GM21367 (cell line): ENCODE measurements at regions not wholly inside any gene's neighbourhood (a gene's known extent, or its start where the extent isn't known, plus 50 kb on each side); places are given as distances from the start of the nearest gene placed in this dataset.
"Not testable (repeated sequence)": the region's sequence is repeated elsewhere in the genome, so short reads cannot be mapped to it uniquely, and the experiment has no call there.

ENCODE experiments used
- ATAC-seq: cut with Tn5 transposase; IDR thresholded peaks from one replicate; pipeline ENCODE4 v1.9.1; 2021; ENCODE audit not compliant: unreplicated experiment

DNA sequence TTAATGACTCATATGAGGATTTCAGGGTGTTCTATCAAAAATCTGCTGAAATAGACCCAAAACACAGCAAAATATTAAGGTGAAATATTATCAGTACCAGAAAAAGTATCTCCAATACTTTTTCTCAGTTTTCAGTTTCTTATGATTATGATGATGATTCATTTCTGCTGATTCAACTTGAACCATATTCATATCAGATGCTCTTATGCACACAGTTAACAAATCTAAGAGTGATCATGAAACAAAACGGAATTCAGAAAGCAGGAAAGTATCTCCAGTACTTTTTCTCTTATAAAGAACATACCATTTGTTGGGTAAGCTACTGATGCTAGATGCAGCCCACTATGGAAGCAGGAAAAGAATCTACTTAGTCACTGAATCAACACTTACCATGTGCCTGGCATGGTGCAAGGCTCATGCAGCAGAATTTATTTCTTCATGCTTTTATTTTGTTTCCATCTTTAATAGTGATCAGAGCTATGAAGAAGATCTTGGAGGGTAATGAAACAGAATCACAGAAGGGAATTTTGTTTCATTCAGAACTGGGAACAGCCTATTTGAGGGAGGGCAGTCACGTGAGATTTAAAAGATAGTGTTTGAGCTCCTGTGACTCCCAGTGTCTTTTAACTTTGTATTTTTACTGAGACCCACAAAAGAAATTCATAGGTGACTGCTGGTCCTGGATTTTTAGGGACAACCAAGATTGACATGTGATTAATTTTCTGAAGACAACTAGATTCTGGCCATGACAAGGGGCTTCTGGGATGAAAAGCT lies 480.6 kb downstream of the SETD4 start:
- no peak for ATAC-seq

DNA sequence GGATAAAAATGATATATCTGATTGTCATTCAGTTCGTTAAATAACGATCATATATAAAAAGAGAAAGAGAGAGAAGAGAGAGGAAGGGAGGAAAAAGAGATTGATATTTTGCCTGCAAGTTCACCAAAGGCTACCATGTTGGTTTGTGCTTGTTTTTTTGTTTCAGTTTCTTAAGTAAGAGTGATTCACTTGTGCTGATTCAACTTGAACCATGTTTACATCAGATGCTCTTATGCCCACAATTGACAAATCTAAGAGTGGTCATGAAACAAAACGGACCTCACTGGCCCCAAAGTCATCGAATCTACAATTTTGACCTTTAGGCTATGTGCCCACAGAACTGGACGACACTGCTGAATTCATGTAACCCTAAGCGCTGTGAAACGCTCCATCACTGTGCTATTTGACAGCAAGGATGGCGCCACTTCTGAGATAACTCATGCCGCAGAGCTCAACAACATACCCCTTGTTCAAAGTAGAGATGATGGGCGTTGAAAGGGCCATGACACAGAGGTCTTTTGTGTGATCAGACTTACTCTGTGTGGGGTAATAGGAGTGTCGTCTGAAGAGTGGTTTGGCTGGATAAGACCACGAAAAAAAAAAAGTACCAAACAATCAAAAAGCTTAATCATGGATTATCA lies 481.4 kb downstream of the SETD4 start:
- ATAC-seq = no peak

DNA sequence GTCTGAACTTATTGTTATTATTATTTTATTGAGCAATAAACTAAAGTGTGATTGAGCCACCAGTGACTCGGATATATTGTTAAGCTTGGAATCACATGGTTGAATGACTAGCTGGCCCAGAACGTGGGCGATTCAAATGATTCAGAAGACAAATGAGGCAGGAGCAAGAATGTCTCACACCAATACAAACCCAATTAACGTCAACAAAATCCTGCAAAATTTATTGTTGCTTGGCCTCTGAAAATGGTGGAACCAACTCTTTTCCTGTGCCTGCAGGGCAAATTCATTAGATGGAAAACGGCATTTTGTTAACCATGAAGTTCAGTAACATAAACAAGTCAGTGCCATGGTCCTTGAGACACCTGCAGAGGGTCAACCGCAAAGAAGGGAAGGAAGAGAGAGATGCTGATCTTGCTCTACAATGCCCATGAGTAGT lies 482.0 kb downstream of the SETD4 start:
- ATAC-seq = no peak

DNA sequence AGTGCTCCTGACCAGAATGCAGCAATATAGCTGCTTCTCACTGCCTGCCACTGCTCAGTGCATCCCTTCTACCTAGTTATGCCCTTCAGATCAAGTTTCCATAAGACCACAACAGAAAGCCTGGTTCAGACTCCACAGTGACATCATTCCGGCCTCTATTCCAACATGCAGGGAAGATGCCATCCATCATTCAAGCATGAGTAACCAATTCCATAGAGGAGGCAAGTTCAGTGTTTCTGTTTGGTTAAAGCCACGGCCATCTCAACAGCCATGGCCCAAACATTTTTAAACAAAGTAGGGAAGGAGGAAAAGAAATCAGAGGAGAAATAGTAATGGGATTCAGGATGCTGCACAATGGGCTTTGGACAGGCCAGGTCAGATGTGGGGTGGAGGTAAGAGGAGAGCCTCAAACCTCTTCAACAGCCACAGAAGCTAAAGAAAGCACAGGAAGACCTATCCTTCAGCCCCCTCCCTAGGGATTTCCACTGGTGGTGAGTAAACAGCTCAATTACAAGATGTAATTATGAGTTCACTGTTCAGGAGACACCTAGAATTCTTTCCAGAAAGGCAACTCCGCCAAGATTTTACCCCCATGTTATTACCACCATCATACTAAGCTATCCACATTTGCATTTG lies 484.9 kb downstream of the SETD4 start:
- no peak for ATAC-seq

DNA sequence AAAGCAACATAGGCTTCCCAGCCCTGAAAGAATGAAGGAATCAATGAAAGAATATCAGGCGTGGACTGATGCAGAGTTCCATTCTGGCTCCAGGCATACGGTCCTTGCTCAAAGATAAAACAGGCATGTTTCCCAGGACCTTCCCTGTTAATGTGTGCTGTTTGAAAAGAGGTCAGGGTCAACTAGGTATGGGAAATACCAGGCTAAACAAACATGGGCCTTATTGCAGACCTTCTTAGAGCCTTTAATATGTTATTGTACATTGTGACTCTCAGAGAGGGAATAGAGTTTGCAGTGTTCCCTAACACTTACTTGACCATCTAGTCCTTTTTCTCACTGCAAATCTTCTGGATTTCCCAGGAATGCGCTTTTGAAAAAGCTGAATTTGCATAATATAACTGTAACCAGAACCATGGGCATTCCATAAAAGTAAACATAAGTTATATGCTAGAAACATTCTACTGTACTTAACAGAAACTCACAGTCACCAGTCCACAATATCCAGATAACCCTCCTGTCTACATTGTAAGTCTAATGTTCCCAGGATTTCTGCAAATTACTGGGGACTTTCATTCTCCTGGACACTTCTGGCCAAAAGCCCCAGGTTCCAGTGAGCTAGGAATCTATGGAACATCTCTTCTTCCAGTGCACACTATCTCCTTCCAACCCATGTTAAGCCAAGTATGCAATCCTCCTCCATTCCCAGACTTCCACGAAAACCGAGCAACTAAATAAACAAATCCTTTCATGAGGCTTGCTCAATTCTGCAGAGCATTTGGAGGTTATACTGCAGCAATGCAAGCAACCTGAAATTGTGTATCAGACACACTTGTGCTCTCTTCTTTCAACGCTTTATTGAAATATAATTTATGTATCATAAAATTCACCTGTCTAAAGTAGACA lies 486.6 kb downstream of the SETD4 start:
- no peak for ATAC-seq

DNA sequence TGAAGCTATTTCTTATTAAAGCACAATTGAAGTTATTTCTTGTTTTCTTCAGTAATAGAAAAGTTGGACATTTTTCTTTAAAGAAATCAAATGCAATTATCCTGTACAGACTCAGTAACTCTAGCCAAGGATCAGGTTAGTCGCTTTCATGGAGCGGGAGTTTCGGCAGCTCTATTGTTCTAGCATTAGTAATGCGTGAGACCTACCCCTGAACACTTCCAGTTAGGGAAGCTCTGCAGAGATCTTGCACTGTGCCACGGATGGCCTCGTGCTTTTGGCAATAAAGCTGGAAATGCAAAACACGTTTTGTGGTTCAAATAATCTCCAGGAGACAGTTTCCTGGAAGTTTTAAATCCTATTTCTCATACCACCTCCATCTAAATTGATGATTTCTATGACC lies 488.4 kb downstream of the SETD4 start:
- ATAC-seq = no peak

DNA sequence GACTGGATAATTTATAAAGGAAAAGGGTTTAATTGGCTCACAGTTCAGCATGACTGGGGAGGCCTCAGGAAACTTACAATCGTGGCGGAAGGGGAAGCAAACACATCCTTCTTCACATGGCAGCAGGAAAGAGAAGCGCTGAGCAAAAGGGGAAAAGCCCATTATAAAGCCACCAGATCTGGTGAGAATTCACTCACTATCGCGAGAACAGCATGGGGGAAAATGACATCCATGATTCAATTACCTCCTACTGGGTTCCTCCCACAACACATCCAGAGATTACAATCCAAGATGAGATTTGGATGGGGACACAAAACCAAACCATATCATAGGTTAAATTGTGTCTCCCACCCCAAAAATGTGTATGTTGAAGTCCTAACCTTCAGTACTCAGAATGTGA lies 491.7 kb downstream of the SETD4 start:
- no peak for ATAC-seq

DNA sequence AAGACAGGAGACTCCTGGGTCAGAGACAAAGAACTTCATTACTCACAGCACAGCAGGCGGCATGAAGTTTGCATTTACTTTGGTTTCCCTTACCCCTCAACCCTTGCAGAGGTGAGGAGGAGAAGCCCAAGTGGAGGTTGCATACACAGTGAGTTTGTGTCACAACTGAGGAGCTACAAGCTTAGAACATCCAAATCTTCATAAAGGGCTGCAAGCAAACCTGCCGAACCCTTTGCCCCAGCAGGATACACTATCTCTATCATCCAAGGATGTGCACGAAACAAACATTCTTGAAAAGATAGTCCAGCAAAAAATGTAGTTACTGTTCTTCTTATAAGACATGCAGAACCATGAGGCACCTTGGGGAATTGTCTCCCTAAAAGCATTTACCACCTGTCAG lies 493.5 kb downstream of the SETD4 start:
- ATAC-seq = no peak

DNA sequence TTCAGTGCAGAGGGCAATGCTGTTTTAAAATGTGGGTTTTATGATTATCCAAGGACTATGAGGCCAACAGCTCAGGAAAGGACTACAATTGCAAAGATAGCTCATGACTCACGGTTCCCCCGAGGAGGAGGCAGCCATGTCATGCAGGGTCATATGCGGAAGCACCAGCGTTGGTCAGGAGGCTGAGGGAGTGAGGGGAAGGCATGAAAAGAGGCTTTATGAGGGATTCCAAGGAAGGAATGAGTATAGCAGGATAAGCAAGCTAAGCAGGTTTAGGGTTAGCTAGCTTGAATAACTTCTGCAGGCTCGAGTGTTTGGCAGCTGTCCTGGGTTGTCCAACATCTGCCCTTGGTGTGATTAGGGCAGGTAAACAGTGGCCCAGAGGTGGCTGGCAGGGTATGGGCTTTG lies 495.1 kb downstream of the SETD4 start:
- no peak for ATAC-seq

DNA sequence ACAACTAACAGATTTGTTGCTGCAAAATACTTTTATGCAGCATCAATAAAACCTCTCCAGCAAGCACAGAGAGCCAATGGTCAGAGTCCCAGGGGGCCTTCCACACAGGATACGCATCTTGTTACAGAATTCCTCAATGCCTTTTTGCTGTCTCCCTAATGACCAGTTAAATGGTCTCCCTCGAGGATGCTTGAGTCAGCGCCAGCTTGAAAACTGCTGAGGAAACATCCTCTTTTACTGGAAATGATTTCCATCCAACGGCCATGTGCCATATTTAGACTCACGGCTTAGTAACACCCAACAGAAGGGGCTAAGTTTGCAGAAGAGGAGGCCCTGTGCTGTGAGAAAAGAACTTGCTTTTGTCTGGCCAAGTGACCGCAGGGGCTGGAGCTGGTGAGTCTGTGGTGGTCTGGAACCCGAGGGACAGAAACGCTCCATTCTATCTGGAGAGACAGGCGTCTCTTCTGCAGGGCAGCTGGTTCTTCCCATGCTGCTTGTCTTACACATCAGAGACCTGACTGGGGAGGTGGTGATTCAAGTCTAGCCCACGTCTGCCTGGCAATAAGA lies 496.4 kb downstream of the SETD4 start:
- no peak for ATAC-seq

DNA sequence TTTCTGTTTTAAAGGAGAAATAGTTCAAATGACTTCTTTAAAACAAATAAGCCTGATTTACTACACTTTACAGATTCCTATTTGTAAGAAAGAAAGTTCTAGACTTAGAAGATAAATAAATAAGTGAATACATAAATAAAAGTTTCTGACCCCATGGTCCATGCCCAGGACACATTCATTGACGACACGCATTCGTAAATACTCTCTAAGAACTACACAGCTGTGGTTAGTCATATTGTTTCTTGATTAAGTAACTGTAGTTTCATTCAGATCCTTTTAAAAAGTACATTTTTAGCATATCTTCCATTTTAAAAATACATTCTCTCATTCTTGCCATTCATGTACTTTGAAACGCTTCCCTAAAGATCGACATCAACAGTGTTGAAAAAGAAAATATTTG lies 497.4 kb downstream of the SETD4 start:
- ATAC-seq = no peak

DNA sequence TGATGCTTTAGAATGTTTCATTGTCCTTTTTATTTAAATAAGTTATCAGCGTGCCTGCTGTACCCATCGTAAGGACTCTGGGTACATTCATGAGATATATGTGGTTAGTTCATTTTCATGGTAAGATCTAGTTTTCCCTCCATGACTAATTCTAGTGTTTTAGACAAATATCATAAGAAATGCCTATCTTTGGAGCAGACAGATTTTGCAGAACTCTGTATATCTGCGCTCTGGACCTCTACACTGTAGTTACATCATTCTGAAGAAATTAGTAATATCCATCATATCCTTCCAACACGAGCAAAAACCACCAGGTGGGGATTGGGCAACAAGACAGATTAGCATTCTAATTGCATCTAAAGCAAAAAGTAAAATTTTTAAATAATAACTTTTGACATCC lies 499.2 kb downstream of the SETD4 start:
- no peak for ATAC-seq

DNA sequence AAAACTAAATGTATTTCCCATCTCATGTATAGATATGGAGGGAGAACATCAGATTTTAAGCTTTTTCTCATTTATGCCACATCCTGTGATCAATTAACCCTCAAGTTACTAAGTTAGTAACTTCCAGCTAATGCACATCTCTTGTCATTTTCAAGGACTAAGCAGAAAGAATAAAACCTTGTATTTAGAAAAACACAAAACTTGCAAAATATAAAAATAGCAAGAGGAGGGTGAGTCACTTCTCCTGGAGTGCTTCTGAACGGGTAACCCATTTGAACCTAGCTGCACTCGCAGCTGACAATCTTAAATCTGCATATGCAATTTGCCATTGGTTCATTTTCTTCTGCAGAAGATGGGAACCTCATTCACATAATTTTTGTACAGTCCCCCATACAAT lies 500.5 kb downstream of the SETD4 start:
- no peak for ATAC-seq

DNA sequence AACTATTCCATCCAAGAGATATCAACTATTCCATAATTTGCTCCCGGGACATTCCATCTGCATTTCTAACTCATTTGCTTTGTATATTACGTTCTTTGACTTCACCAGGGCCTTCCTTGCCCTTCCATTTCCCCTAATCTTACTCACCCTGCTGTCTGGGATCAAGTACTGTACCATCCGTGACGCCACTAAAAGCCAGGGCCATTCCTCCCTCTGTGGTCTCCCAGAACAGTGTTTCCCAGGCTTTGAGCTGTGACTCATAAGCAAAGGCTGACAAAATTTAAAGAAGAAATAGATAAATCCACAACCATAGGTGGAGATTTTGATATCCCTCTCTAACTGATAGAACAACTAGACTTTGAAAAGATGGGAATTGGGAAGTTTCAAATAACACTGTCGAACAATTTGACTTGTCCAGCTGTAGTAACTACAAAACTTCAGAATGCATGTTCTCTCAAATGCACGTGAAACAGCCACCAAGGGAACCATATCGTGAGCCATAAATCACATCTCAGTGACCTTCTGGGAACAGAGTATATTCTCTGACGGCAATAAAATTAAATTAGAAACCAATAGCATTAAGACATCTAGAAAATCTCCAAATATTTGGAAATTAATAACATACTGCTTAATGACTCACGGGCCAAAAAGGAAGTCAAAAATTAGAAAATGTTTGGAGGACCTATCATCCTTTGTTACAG lies 501.0 kb downstream of the SETD4 start:
- ATAC-seq = no peak

DNA sequence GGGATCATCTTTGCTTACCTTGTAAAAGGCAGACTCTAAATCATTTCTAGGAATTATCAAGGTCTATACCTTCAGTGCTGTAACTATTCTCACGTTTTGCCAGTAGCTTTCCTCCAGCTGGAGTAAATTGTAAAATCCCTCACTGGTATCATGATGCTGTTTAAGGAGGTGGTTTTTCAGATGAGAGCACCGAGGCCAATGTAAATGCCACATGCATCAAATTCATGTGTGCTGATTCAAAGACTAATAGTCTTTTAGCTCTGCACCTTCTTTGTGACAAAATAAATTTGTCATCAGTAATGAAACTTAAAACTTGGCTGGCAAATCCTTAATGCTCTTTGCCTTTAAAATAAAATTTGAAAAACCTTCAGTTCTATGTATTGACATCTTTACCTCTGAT lies 503.8 kb downstream of the SETD4 start:
- ATAC-seq = no peak

DNA sequence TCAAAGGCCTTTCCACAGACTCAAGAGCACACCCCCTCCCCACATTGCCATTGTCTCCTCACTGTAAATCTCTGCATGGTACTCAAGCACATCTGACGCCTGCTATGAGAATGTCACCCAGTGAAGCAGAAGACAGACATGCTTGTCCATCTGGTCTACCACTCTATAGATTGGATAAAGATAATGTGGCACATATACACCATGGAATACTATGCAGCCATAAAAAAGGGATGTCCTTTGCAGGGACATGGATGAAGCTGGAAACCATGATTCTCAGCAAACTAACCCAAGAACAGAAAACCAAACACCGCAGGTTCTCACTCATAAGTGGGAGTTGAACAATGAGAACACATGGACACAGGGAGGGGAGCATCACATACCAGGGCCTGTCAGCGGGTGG lies 503.4 kb upstream of the RUNX1 start:
- ATAC-seq = not testable (repeated sequence)

DNA sequence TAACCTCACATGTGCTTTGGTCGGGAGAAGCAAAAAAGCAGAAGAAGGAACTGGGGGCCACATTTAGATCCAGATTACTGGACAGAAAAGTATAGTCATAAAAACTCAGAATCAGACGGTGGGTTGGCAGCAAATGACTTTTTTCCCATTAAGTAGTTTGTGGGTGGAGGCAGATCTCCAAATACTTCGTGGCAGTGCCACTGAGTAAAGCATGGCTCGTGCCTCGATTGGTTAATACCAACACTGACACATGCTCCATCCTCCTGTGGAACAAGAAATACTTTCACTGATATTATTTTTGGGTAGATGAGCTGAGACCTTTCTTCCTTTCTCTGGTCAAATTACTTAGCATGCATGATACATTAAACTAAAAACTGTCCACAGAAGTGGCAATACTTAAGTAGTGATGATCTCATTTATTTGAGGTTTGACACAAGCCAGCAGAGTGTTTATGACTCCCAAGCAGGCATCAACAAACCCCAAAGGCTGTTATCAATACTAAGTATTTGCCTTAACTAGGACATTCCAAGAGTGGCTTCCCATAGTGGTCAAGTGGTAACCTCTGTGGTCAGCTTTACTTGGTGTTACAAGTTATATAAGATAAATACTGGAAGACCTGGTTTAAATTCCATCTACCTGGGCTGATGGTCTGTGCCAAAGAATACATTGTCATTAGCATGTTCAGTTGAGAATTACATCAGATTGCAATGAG lies 500.0 kb upstream of the RUNX1 start:
- ATAC-seq = no peak

DNA sequence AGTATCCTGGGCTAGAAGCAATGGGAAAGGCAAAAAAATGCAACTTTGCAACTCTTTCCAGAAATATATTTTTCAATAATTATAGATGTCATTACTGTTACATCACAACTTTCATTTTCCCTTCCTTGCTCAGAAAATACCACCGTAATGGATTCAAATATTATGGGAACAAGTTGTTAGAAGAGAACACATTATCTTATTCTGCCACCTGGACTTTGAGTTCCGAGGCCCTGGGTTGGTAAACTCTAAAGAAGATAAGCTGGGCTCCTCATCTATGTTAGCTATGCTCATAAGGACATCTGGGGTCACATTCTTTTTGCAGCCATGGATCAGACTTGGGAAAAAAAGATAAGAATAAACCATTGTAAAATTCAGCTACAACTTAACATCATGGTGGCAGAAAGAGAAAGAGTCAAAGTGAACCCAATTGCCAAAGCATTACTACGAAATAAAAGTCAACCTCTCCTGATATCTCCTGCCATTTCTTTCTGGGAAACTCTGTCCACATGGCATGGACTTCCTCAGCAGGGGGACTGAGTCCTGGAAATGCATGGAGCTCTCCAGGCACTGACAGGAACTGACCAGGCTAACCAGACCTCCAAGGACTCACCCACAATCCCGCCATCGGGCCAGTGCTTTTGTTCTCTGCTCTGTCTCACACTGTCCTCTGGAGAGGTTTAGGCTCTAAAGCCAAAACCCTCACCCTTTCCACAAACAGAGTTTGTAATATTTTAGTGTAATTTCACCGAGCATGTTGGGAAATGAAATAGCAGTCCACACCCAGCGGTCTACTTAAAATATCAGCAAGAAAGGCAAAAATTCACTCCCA lies 499.1 kb upstream of the RUNX1 start:
- ATAC-seq = no peak

DNA sequence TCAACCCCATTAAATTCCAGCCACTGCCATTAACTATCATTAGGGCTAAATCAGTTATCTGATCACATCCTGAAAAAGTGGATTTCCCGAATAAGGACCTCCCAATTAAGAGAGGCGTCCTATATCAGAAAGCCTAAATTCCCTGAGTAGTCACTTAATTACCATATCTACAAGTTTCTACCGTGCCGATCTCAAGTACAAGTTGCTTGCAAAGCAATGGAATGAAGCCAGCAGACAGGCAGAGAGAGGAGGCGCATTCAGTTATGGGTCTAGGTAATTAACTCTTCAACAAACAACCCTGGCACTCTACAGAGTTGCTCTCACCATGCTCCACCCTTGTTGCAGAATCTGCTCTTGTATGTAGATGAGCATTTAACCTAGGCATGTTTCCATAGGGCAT lies 494.6 kb upstream of the RUNX1 start:
- no peak for ATAC-seq
